Upper lobe of left lung (tissue), 6 donors: ENCODE measurements at regions not wholly inside any gene's neighbourhood (a gene's known extent, or its start where the extent isn't known, plus 50 kb on each side); places are given as distances from the start of the nearest gene placed in this dataset.

Source experiments
- ATAC-seq, 2 donors: fragments of 200-7000 bp; cut with Tn5 transposase; one replicate each; pipeline ENCODE4 v1.9.1; 2022; ENCODE audit warnings: mild to moderate bottlenecking in 2 of 2, moderate library complexity in 2 of 2; ENCODE audit not compliant: low FRiP score in 2 of 2
- DNase-seq, 2 donors: peaks; one replicate each; pipeline ENCODE4 v3.0.0-alpha.2; 2019 to 2020
- H3K27ac ChIP-seq, 4 donors: fragments of 200-600 bp; sonication (generic); one replicate each; pipeline ENCODE4 v1.5.1; 2016 to 2019
- H3K27me3 ChIP-seq, 4 donors: fragments of 200-600 bp; sonication (generic); one replicate each; pipeline ENCODE4 v1.5.1; 2017 to 2019
- H3K36me3 ChIP-seq, 4 donors: fragments of 200-600 bp; sonication (generic); one replicate each; pipeline ENCODE4 v1.5.1; 2016 to 2019
- H3K4me1 ChIP-seq, 4 donors: fragments of 200-600 bp; sonication (generic); one replicate each; pipeline ENCODE4 v1.5.1; 2018 to 2019
- H3K4me3 ChIP-seq, 4 donors: fragments of 200-600 bp; sonication (generic); one replicate each; pipeline ENCODE4 v1.5.1; 2017 to 2019; ENCODE audit warnings: mild to moderate bottlenecking in 2 of 4, moderate library complexity in 1 of 4
- H3K9me3 ChIP-seq, 4 donors: fragments of 200-600 bp; sonication (generic); one replicate each; pipeline ENCODE4 v1.5.1; 2018 to 2019
- EP300 ChIP-seq, 4 donors: sonication (generic); formaldehyde crosslinking; IDR thresholded peaks; one replicate each; pipeline ENCODE4 v1.5.1; 2017; ENCODE audit warnings: antibody characterized with exemption in 4 of 4, control low read depth in 2 of 4
- POLR2A ChIP-seq, 4 donors: fragments of 450-650 bp; IDR thresholded peaks; one replicate each; pipeline ENCODE4 v1.5.1; 2016 to 2017; ENCODE audit warnings: antibody characterized with exemption in 4 of 4, mild to moderate bottlenecking in 2 of 4
- POLR2AphosphoS5 ChIP-seq, 2 donors: sonication (generic); formaldehyde crosslinking; IDR thresholded peaks; one replicate each; pipeline ENCODE4 v1.5.1; 2017; ENCODE audit warnings: antibody characterized with exemption in 2 of 2
- WGBS, 2 donors: methylation state at CpG; one replicate each; pipeline ENCODE4 v1.1.5; 2017 to 2018; 5-methylcytosine and 5-hydroxymethylcytosine counted together
- small RNA-seq, 4 donors: library from RNA; depleted of rRNA; stranded (forward); fragments of <200 nt; gene quantifications; one replicate each; pipeline ENCODE3, GENCODE V24; 2016
- TF ChIP-seq, protein P1 (sequence below), 6 experiments: fragments of 450-650 bp in 4 of 6; fragments of 200-600 bp in 2 of 6; sonication (generic) in 2 of 6; IDR thresholded peaks; one replicate each; pipeline ENCODE4 v1.5.1; 2016 to 2019; ENCODE audit warnings: antibody characterized with exemption in 6 of 6
- donor health status: DM: no; HTN: no; CAD: no; lungs with moderate emphysema.
- donor health status: DM: no; HTN: yes; CAD: no; lungs with severe emphysema.

DNA sequence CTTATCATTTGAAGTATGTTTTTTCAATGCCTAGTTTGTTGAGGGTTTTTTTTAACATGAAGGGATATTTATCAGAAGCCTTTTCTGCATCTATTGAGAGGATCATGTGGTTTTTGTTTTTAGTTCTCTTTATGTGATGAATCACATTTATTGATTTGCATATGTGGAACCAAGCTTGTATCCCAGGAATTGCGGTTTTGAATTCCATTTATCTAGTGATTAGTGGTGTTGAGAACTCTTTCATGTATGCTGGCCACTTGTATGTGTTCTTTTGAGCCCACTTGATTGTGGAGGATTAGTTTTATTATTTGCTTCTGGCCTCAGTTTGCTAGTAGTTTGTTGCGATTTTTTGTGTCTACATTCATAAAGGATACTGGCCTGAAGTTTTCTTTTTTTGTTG, 85.0 kb upstream of the CNKSR2 start:
- WGBS, 2 donors = 43 to 67% methylated on average over 2 of the region's 2 CpGs
- DNase-seq = no peak
- no peaks in the 10 kb centered on the region for H3K9me3 ChIP-seq
- H3K27me3 ChIP-seq = no peaks in the 10 kb centered on the region
- H3K4me3 ChIP-seq = no peak overlapping the region
- no peak for ATAC-seq
- H3K27ac ChIP-seq = no peak overlapping the region
- TF ChIP-seq EP300 (IDR thresholded peaks at IDR 0.05) (no peak), POLR2AphosphoS5 (IDR thresholded peaks at IDR 0.05) (no peak), POLR2A (IDR thresholded peaks at IDR 0.05) (no peak)
- TF ChIP-seq, protein P1, sequence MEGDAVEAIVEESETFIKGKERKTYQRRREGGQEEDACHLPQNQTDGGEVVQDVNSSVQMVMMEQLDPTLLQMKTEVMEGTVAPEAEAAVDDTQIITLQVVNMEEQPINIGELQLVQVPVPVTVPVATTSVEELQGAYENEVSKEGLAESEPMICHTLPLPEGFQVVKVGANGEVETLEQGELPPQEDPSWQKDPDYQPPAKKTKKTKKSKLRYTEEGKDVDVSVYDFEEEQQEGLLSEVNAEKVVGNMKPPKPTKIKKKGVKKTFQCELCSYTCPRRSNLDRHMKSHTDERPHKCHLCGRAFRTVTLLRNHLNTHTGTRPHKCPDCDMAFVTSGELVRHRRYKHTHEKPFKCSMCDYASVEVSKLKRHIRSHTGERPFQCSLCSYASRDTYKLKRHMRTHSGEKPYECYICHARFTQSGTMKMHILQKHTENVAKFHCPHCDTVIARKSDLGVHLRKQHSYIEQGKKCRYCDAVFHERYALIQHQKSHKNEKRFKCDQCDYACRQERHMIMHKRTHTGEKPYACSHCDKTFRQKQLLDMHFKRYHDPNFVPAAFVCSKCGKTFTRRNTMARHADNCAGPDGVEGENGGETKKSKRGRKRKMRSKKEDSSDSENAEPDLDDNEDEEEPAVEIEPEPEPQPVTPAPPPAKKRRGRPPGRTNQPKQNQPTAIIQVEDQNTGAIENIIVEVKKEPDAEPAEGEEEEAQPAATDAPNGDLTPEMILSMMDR (IDR thresholded peaks at IDR 0.05) = no peak
- no peaks in the 10 kb centered on the region for H3K36me3 ChIP-seq
- no peaks in the 10 kb centered on the region for H3K4me1 ChIP-seq

DNA sequence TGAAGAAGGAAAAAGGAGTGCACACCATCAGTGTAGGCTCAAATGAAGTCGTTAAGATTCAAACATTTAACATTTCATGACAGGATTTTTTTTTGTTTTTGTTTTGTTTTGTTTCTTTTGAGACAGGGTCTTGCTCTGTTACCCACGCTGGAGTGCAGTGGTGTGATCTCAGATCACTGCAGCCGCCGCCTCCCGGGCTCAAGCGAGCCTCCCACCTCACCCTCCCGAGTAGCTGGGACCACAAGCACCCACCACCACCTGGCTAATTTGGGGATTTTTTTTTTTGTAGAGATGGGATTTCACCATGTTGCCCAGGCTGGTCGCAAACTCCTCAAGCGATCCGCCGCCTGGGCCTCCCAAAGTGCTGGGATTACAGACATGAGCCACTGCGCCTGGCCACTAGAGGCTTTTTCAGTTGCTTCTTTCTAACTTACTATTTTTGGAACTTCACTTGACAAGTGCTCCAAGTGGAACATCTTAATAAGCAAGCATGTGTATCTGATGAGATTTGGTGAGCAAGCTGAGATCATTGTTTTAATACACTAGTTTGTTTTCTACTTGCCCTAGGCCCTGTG, 78.9 kb upstream of the CNKSR2 start:
- Histone ChIP-seq H3K4me1 (no peaks in the 10 kb centered on the region), H3K4me3 (no peak overlapping the region), H3K27ac (no peak overlapping the region), H3K9me3 (no peaks in the 10 kb centered on the region), H3K27me3 (no peaks in the 10 kb centered on the region), H3K36me3 (no peaks in the 10 kb centered on the region)
- ATAC-seq (no peak), DNase-seq (peak in 1 of 2 donors; percentile 11)
- 83 to 91% methylated on average over 12 of the region's 12 CpGs for WGBS, 2 donors
- TF ChIP-seq EP300 (IDR thresholded peaks at IDR 0.05) (no peak), POLR2AphosphoS5 (IDR thresholded peaks at IDR 0.05) (no peak), POLR2A (IDR thresholded peaks at IDR 0.05) (no peak)
- TF ChIP-seq, protein P1 (IDR thresholded peaks at IDR 0.05) = no peak

DNA sequence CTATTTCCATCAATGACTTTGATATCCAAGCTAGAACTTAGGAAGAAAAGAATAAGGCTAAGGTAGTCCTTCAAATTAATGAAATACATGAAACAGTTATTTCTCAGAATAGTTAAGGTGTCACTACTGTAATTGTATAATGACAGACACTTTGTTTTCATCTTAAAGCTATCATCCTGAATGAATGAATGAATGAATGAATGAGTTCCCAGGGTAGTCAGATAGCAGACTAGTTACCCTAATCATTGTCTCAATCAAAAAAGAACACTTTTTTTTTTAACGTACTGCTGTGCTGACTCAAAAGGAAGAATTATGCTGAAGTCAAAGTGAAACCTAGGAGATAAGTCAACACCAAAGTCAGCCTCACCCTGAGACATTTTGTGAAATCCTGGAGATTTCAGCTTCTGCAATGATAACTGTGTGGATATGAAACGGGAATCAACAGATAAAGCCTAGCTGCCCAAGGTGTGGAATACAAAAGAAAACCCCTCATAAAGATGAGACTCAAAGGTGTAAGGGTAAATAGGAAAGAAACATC, 68.3 kb upstream of the CNKSR2 start:
- H3K27me3 ChIP-seq = no peaks in the 10 kb centered on the region
- no peaks in the 10 kb centered on the region for H3K4me1 ChIP-seq
- no peaks in the 10 kb centered on the region for H3K9me3 ChIP-seq
- no peak overlapping the region for H3K4me3 ChIP-seq
- H3K36me3 ChIP-seq = no peaks in the 10 kb centered on the region
- TF ChIP-seq, protein P1 (IDR thresholded peaks at IDR 0.05) = no peak
- TF ChIP-seq POLR2A (IDR thresholded peaks at IDR 0.05) (no peak), EP300 (IDR thresholded peaks at IDR 0.05) (no peak), POLR2AphosphoS5 (IDR thresholded peaks at IDR 0.05) (no peak)
- H3K27ac ChIP-seq = no peak overlapping the region
- 51 to 64% methylated on average over 2 of the region's 2 CpGs for WGBS, 2 donors
- ATAC-seq = no peak
- no peak for DNase-seq

DNA sequence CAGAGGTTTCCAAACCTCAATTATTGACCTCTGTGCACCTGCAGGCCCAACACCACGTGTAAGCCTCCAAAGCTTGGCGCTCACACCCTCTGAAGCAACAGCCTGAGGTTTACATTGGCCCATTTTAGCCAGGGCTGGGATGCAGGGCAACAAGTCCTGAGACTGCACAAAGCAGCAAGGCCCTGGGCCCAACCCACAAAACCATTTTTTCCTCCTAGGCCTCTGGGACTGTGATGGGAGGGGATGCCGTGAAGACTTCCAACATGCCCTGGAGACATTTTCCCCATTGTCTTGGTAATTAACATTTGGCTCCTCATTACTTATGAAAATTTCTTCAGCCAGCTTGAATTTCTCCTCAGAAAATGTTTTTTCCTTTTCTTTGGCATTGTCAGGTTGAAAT, 54.9 kb upstream of the CNKSR2 start:
- Histone ChIP-seq H3K4me1 (no peaks in the 10 kb centered on the region), H3K27ac (no peak overlapping the region), H3K27me3 (no peaks in the 10 kb centered on the region), H3K36me3 (no peaks in the 10 kb centered on the region), H3K4me3 (no peak overlapping the region), H3K9me3 (no peaks in the 10 kb centered on the region)
- TF ChIP-seq POLR2AphosphoS5 (IDR thresholded peaks at IDR 0.05) (no peak), POLR2A (IDR thresholded peaks at IDR 0.05) (no peak), EP300 (IDR thresholded peaks at IDR 0.05) (no peak)
- TF ChIP-seq, protein P1 (IDR thresholded peaks at IDR 0.05) = no peak
- ATAC-seq (no peak), DNase-seq (no peak)
- WGBS, 2 donors = 70 to 91% methylated on average over 3 of the region's 3 CpGs

Small RNAs in the stretch of these regions (small RNA-seq; reads per million reads assigned to genes)
- gene RNU6-133P = 0 reads per million in 4 donors
